ENCODE measurements at regions not wholly inside any gene's neighbourhood (a gene's known extent, or its start where the extent isn't known, plus 50 kb on each side); places are given as distances from the start of the nearest gene placed in this dataset.

- BruUV-seq (replicated peaks), result no TSS peak
- ATAC-seq (no peak), DNase-seq (no peak)
- Histone ChIP-seq H4K20me1 (ENCODE audit: low read length) (no peaks in the 10 kb centered on the region), H3K9ac (ENCODE audit: low read length) (no peak overlapping the region), H3K27me3 (ENCODE audit: low read length) (no peaks in the 10 kb centered on the region), H3K27ac (ENCODE audit: low read length) (no peak overlapping the region), H3K4me3 (ENCODE audit: low read length) (no peak overlapping the region), H3K4me1 (ENCODE audit: insufficient read depth, low read length) (no peaks in the 10 kb centered on the region), H3K36me3 (ENCODE audit: low read depth, low read length) (no peaks in the 10 kb centered on the region), H3K4me2 (ENCODE audit: low read length) (no peak overlapping the region), H3K9me3 (ENCODE audit: low read length) (no peaks in the 10 kb centered on the region), H2AFZ (ENCODE audit: low read length) (no peak overlapping the region), H3F3A (ENCODE audit: low read length, unreplicated experiment) (no peaks in the 10 kb centered on the region), H3K79me2 (ENCODE audit: low read length) (no peaks in the 10 kb centered on the region), H3K9me2 (replicated peaks; ENCODE audit: low read length) (no peaks in the 10 kb centered on the region)
- intact Hi-C loops (cut with micrococcal nuclease), result no loop called here
- ChIA-PET CTCF (no interaction called here), POLR2A (ENCODE audit: unreplicated experiment) (no interaction called here)
- no peak for TF ChIP-seq EZH2phosphoT487 (IDR thresholded peaks at IDR 0.05; ENCODE audit: borderline replicate concordance, low read length)
- TF ChIP-seq CTCF (conservative IDR thresholded peaks at IDR 0.05; ENCODE audit: low read depth, low read length), result no peak
- no peak for TF ChIP-seq EZH2 (IDR thresholded peaks at IDR 0.05; ENCODE audit: low read length, unreplicated experiment)
These were observed 1003.1 kb upstream of the GBE1 start for GRCh38 chr3:82764521-82764920.

GRCh38 chr3:82761858-82762257 is 1000.4 kb upstream of the GBE1 start:
- ChIA-PET POLR2A (ENCODE audit: unreplicated experiment) (no interaction called here), CTCF (no interaction called here)
- BruUV-seq (replicated peaks), result no TSS peak
- no peak for TF ChIP-seq EZH2phosphoT487 (IDR thresholded peaks at IDR 0.05; ENCODE audit: borderline replicate concordance, low read length)
- no peak overlapping the region for H3K27ac ChIP-seq (ENCODE audit: low read length)
- no peaks in the 10 kb centered on the region for H3K9me3 ChIP-seq (ENCODE audit: low read length)
- H3K4me2 ChIP-seq (ENCODE audit: low read length), result no peak overlapping the region
- DNase-seq (no peak), ATAC-seq (no peak)
- H3K9me2 ChIP-seq (replicated peaks; ENCODE audit: low read length), result no peaks in the 10 kb centered on the region
- H3K9ac ChIP-seq (ENCODE audit: low read length), result no peak overlapping the region
- no peaks in the 10 kb centered on the region for H3K4me1 ChIP-seq (ENCODE audit: insufficient read depth, low read length)
- intact Hi-C loops (cut with micrococcal nuclease), result no loop called here
- H3K27me3 ChIP-seq (ENCODE audit: low read length), result no peaks in the 10 kb centered on the region
- no peaks in the 10 kb centered on the region for H3K36me3 ChIP-seq (ENCODE audit: low read depth, low read length)
- H2AFZ ChIP-seq (ENCODE audit: low read length), result no peak overlapping the region
- H4K20me1 ChIP-seq (ENCODE audit: low read length), result no peaks in the 10 kb centered on the region
- H3K79me2 ChIP-seq (ENCODE audit: low read length), result no peaks in the 10 kb centered on the region
- no peak overlapping the region for H3K4me3 ChIP-seq (ENCODE audit: low read length)
- no peaks in the 10 kb centered on the region for H3F3A ChIP-seq (ENCODE audit: low read length, unreplicated experiment)

- peak; percentile 36 for DNase-seq
- no peak overlapping the region for H3K27ac ChIP-seq (ENCODE audit: low read length)
- intact Hi-C loops (cut with micrococcal nuclease), result no loop called here
These were observed 984.1 kb upstream of the GBE1 start for GRCh38 chr3:82745544-82745943.

More at GRCh38 chr3:82745544-82745943, 984.1 kb upstream of the GBE1 start:
- no peaks in the 10 kb centered on the region for H3K36me3 ChIP-seq (ENCODE audit: low read depth, low read length)
- H3K27me3 ChIP-seq (ENCODE audit: low read length), result no peaks in the 10 kb centered on the region
- no peaks in the 10 kb centered on the region for H3K9me2 ChIP-seq (replicated peaks; ENCODE audit: low read length)
- H2AFZ ChIP-seq (ENCODE audit: low read length), result no peak overlapping the region
- no peaks in the 10 kb centered on the region for H3K79me2 ChIP-seq (ENCODE audit: low read length)
- no peak overlapping the region for H3K9ac ChIP-seq (ENCODE audit: low read length)
- CTCF ChIA-PET, result no interaction called here
- no peaks in the 10 kb centered on the region for H4K20me1 ChIP-seq (ENCODE audit: low read length)
- peak; percentile 65 for ATAC-seq
- H3K9me3 ChIP-seq (ENCODE audit: low read length), result no peaks in the 10 kb centered on the region
- no peaks in the 10 kb centered on the region; the same call in 1 of the 2 replicates for H3K4me1 ChIP-seq (ENCODE audit: insufficient read depth, low read length)
- H3F3A ChIP-seq (ENCODE audit: low read length, unreplicated experiment), result no peaks in the 10 kb centered on the region
- POLR2A ChIA-PET (ENCODE audit: unreplicated experiment), result no interaction called here
- no peak overlapping the region for H3K4me2 ChIP-seq (ENCODE audit: low read length)
- TF ChIP-seq EZH2 (IDR thresholded peaks at IDR 0.05; ENCODE audit: low read length, unreplicated experiment) (no peak), EZH2phosphoT487 (IDR thresholded peaks at IDR 0.05; ENCODE audit: borderline replicate concordance, low read length) (no peak), CTCF (conservative IDR thresholded peaks at IDR 0.05; ENCODE audit: low read depth, low read length) (no peak)
- no peak overlapping the region for H3K4me3 ChIP-seq (ENCODE audit: low read length)
- BruUV-seq (replicated peaks), result no TSS peak

All from PC-3 (cell line).